ENCODE measurements at regions not wholly inside any gene's neighbourhood (a gene's known extent, or its start where the extent isn't known, plus 50 kb on each side); places are given as distances from the start of the nearest gene placed in this dataset.

DNA sequence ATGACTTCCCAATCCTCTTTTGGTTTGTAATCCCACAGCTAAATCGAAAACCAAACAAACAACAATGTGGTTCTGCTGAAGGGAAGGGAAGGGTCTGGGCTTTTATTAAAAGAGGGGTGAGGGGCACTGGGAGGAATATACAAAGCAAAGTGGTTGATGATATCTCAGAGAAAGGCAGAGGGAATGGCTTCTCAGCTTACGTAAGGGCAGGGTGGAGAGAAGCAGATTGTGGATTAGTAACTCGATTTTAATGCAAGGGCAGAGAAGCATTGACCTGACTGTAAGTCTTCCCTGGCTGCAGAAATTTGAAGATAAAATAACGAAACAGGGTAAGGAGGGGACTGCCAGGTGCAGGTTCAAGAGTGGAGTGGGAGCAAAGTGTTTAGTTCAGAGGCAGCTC lies 438.2 kb upstream of the LRRC7 start:
- intact Hi-C loops (cut with micrococcal nuclease): no loop called here

DNA sequence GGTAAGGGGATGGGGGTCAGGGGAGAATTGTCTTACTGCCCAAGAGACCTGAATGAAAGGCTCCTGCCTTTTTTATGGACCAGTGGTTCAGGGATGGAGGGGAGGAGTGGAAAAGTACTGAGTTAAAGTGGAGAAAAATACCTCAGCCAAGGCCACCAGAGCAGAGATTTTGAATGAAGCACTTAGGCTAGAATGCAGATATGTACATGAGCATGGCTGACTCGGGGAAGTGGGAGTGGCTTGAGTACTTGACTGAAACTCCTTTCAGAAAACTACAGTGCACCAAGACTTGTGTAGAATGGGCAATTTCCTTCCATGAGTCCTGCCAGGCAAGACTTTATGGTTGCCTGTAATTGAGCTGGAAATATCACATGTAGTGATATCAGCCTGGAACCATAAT lies 429.6 kb upstream of the LRRC7 start:
- intact Hi-C loops (cut with micrococcal nuclease): no loop called here

DNA sequence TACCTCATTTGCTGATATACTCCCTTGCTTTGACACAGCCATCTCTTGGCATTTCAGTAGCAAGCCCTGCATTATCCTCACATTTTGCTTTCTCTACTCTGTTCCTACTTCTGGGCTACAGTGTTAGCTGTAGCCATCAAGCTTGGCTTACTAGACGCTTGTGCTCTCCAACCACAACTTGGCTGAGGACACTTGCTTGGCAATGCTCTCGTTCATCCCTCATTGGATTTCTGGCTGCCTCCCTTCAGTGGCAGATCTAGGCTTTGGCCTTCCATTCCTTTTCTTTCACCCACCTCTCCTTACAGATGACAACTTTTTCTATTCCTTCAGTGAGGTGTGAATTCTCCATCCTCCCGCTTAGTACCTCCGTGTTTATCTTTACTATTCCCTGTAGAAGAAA lies 428.7 kb upstream of the LRRC7 start:
- intact Hi-C loops (cut with micrococcal nuclease): no loop called here

DNA sequence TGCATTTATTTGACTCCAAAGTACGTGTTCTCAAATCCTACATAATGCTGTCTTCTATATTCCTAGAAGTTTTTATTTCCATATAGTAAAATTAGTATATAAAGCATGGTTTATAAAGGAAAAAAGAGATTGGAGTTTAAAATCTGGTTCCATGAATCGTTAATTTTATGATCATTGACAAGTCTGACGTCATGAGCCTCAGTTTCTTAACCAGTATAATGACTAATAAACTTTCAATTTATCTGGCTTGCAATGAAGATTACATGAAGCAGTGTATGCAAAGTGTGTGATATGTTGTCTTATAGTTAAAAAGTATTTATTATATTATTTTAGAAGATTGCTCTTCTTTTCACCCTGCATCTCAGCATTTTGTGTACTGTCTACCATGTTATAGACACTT lies 421.4 kb upstream of the LRRC7 start:
- intact Hi-C loops (cut with micrococcal nuclease): no loop called here

DNA sequence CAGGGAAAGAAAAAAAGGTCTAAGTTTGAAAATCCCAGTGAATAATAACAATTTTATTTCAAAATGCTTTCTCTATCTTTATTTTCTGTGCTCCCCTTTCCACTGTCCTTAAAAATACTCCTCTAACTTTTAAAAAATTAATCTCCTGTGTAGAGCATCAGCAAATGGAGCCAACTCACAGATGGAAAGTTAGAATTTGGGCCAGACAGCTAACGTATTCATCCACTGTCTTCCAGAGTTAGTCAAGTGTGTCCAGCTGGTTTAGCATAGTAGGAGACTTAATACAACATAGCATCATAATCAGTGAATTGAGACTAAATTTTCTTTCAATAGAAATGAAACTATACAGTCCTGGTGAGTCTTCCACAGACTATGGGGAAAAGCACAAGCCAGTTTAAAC lies 419.0 kb upstream of the LRRC7 start:
- intact Hi-C loops (cut with micrococcal nuclease): no loop called here

DNA sequence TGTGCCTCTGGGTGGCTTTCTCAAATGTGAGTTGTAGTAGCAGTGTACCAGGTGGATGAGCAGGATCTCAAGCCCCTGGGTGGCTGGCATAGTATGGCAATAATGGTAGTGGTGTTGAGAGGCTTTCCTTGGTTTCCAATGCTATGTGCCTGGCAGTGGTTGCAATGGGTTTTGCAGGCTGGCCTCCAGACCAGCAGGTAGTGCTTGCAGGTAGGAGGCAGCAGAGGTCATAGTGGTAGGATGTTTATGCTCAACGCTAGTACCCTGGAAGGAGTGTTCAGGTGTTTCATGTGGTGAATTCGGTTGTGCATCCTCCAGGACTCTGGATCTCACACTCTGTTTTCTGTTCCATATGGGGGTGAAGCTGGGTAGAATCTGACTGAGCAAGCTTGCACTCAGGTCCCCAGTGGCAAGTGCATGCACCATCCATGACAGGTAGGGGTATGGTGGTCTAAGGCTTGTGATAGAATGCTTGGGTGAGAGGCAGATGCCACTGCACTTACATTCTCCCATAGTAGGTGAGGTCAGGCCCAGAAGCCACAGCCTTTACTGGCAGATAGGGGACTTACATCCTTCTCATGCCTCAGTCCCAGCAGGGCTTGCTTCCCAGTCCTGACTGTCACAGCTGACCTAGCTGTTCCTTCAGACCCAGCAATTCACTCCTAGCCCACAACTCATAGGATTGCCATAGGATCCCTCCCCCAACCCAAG lies 410.5 kb upstream of the LRRC7 start:
- intact Hi-C loops (cut with micrococcal nuclease): no loop called here

DNA sequence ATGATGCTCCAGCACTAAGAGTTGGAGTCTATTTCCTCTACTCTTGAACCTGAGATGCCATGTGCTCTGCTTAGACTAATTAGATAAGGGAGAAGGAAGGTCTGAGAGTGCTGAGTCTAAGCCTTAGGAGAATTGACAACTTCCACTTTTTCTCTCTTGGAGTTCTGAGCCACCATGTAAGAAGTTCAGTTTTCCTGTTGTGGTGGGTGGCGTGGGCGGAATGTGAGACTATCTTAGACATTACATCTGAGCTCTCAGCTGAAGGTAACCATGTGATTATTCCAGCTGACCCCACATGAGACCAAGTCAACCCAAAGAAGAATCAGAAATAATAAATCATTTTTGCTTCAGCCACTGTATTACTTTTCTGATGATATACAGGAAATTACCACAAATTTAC lies 404.5 kb upstream of the LRRC7 start:
- intact Hi-C loops (cut with micrococcal nuclease): no loop called here

DNA sequence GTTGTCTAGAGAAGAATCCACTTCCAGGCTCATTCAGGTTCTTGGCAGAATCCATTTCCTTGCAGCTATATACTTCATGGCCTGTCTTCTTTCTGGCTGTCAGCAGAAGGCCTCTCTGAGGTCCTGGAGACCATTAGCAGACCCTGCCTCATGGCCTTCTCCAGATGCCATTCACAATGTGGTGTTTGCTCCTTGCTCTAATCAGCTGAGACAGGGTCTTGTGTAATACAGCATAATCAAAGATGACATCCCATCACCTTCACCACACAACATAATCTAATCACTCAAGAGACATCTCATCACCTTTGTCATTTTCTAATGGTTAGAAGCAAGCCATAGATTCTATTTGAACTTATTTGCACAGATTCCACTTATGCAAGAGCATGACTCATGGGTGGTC lies 403.9 kb upstream of the LRRC7 start:
- intact Hi-C loops (cut with micrococcal nuclease): no loop called here

DNA sequence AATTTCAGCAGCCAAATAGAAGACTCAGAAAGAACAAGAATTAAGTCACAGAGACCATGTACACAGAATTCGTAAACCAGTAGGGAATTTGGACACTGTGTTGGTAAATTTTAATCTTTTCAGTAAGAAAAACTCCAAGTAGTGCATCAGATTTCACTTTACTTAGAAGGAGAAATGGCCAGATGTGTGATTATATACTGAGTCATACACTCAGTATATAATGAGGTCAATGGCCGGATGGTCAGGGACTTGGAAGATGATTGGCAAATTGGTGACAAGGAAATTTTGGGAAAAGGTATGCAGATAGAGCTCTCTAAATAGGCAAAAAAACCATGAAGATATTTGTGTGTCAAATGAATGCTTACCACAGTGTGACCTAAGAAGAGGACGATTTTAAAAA lies 399.8 kb upstream of the LRRC7 start:
- intact Hi-C loops (cut with micrococcal nuclease): no loop called here

DNA sequence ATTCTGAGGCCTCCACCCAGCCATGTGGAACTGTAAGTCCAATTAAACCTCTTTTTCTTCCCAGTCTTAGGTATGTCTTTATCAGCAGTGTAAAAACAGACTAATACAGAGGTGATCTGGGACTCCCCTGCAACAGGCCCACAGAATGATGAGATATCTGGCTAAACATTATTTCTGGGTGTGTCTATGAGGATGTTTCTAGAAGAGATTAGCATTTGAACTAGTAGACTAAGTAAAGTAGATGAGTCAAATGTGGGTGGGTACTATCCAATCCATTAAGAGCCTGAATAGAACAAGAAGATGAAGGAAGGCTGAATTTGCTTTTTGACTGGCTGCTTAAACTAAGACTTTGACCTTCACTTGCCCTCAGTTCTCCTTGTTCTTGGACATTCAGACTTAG lies 396.5 kb upstream of the LRRC7 start:
- intact Hi-C loops (cut with micrococcal nuclease): no loop called here

DNA sequence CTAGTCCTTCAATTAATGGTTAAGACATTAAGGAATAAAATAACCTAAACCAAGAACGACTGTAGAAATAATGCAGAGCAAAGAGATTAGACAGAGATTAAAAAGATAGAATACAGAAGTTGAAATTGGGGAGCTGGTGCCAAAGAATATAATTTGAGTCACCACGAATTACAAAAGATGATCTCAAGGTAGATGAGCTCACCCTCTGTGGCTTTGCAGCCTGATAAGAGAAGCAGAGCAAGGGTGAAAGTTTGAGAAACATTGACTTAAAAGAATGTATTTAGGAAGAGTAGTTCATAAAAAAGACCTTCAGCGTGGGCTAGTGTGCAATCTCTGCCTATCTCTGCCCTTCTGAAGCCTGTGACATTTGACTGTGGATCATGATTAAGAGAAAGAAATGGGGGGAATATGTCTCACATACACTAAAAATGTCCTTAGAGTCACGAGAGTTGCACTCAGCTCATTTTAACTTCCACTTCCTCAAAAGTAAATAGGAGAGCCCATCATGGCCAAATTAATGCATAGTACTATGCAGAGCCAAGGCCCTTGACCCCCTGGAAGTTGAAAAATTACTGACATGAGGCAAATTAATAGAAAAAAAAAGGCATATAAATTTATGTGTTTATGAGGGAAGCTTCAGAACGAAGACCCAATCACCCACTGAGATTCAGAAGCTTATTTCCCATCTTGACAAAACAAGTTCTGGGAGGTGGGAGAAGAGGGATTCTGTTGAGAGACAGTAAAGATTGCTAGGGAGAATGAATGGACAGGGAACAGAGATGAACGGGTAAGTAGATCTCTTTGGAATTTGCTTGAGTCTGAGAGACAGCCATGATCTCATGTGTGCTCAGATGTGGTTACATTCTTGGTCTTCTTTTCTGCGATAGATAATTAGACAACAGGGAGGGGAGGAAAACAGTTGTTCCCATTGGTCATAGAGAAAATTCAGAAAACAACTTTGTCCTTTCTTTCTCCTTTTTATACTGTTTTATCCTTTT lies 395.4 kb upstream of the LRRC7 start:
- intact Hi-C loops (cut with micrococcal nuclease): no loop called here

DNA sequence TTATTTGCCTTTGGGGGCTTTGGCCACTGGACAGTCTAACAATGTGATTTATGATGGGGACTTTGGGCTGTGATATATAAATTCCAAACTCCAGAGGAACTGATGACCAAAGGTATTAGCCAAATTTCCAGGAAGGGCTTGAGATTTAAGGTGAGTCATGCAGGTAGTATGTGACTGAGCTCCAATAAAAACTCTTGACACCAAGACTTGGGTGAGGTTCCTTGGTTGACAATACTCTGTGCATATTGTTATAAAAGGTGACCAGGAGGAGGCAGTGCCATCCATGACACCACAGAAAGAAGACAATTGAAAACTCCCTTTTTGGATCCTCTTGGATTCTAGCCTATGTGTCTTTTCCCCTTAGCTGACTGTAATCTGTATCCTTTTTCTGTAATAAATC lies 392.7 kb upstream of the LRRC7 start:
- intact Hi-C loops (cut with micrococcal nuclease): loop anchor here (5.0 kb wide), 1 partner anchor 468 kb away; no protein-coding TSS in a partner anchor

DNA sequence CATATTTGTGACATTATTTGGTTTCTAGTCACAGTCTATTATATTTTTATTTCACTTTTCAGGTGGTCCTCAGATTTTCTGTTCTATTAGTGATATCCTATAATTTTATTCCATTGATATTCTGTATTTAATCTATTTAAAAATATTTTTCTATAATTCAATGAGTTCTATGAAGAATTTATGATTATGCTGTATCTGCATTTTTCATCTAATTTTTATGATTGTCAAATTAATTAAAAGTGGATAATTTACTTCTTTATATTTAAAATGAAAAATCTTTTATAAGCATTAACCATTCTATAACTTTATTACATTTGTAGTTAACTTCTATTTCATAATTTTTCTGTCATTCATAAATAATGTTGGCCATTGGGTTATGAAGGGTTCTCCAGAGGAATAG lies 387.4 kb upstream of the LRRC7 start:
- intact Hi-C loops (cut with micrococcal nuclease): no loop called here

DNA sequence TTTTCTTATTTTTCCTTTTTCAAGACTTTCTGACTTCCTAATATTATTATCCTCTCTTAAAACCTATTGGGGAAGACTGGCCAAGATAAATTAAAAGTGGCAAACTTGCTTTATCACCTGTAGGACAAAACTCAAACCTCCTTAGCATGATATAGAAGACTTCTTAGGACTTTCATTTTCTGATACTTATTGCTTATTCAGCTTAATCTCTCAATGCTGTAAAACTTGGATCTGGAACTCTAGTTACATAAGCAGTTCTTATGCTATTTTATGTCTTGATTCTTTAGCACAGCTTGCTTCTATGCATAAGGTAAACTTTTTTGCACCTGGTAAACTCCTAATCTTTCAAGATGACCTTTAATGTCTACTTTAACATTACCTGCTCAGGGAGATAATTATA lies 382.3 kb upstream of the LRRC7 start:
- intact Hi-C loops (cut with micrococcal nuclease): no loop called here

DNA sequence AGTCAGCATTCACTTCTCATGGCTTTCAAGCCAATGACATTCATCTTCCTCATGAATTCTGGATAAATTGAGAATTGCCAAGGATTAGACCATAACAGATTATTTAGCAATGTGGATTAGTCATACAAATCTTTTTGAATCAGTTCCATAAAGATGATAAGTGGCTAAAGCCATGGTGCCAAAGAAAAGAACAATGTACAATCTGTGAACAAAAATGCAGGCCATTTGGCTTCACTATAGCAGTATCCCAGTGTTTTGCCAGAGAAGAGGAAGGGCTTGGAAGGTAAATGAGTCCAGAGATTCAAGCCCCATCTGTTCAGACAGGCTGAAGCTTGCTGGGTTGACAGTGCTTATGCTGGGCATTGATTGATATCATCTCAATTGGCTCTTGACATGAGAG lies 376.4 kb upstream of the LRRC7 start:
- intact Hi-C loops (cut with micrococcal nuclease): no loop called here

DNA sequence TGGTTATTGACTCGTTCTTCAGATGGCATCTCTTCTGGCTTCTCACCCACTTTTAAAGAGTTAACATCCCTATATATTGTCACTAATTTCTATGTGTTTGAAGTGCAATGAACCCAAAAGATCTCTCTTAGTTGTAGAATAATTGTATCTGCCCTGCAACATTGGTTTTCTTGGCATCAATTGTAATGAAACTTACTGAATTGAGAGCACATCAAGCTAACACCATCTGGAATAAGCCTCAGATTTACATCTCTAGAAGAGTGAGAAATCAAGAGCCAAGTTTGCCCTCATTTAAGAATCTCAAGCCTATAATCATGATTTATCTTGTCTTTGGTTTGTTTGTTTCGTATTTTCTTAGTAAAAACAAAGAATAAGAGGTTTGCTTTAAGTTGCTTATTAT lies 372.6 kb upstream of the LRRC7 start:
- intact Hi-C loops (cut with micrococcal nuclease): no loop called here

DNA sequence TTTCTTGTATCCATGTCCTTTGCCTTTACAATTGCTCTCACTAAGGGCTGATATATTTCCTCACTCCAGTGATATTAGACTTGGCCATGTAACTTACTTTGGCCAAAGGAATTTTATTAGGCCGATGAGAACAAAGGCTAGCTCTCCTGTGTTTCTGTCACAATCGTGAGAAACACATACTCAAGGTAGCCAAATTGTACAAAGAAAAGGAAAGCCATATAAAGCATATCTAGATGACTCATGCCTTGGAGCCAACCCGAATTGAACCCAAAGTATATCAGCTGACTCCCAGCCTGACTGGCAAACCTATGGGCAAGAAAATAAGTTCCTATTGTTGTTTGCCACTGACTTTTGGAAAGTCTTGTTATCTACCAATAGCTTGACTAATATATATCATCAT lies 371.7 kb upstream of the LRRC7 start:
- intact Hi-C loops (cut with micrococcal nuclease): no loop called here

DNA sequence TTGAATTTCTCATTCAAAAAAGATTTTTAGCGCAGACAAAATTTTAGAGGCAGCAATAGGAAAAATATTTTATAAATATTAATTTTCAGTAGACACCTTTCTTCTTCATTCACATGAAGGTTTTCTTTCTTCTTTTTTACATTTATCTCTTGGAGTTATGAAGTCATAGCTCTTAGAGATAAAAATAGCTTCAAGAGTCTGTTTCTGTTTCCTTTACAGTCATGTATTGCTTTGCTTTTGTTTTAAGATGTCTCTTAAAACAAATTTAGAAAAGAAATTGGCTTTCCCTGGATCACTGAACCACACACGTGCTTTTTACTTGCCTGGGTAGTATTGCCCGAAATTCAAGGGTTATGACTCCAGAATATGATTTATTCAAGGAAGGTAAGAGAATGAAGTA lies 369.9 kb upstream of the LRRC7 start:
- intact Hi-C loops (cut with micrococcal nuclease): no loop called here

DNA sequence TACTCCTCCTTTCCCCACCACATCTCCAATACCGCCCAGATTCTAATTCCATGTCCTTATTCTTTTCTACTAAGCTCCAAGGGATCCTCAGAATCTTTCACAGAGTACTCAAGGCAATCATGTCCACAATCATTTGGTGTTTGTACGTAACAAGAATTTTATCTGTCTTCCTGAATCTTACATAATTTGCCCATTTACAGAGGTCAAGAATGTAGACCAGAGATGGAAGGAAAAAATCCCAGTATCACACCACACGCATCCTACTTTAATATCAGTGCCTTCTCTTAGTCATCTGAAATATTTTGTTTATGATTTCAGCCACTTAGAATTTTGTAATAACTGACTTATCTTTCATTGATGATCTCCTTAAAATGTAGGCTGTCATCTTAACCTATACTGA lies 366.0 kb upstream of the LRRC7 start:
- intact Hi-C loops (cut with micrococcal nuclease): no loop called here

DNA sequence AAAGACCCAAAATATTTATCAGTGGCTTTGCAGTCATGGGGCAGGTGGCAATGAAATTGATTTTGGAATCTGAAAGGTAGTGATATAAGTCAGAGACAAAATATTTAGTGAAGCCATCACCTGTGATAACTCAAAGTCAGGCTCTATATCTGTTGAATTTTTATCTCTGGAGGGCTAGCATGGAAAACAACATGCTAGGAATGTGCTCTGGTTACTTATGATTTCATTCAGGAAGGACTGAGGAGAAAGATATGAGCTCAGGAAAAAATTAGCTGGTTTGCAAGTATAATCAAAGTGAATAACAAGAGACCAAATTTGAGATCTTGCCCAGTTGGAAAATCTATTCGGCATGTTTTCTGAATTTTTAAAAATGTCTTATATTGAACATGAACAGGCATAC lies 364.6 kb upstream of the LRRC7 start:
- intact Hi-C loops (cut with micrococcal nuclease): no loop called here

DNA sequence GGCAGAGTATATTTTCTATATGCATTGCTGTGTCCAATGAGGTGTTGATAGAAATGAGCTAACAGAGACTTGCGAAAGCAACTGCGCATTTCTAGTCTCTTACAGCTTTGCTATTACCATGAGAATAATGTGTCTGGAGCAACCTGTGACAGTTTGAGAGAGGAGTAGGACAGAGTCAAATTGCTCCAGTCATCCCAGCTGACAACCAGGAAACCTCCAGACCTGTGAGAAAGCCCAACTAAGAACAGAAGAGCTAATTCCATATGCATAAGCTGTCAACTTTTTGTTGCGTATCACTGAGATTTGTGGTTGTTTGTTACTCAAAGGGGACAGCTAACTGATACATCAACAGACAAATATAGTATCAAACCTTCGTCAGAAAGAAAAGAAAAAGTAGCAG lies 354.1 kb upstream of the LRRC7 start:
- intact Hi-C loops (cut with micrococcal nuclease): no loop called here

DNA sequence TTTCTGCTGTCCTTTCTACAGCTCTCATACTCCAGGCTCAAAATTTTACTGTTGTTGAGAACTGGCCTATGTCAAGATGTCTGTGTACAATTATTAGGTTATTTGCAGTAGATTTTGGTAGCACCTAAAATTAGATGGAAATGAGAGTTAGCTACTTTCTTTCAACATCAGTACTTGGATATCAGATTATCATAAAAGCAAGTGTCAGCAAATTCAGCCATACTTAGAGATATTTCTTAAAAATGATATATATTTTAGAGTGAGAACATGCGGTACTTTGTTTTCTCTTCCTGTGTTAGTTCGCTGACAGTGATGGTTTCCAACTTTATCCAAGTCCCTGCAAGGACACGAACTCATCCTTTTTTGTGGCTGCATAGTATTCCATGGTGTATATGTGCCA lies 351.8 kb upstream of the LRRC7 start:
- intact Hi-C loops (cut with micrococcal nuclease): no loop called here

DNA sequence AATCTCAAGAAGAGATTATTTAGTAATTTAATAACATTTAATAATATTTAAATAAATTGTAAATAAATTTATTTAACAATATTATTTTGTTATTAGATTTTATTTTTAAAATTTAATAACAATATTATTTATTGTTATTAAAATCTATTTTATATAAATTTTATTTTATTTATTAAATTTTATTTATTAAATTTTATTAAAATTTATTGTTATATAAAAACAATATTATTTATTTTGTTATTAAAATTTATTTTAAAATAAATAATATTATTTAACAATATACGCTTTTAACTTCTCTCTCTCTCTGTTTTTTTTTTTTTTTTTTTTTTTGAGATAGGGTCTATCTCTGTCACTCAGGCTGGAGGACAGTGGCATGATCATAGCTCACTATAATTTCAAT lies 347.1 kb upstream of the LRRC7 start:
- intact Hi-C loops (cut with micrococcal nuclease): no loop called here

All from T-helper 1 cell treated with Interleukin-12 subunit alpha and Interleukin-12 subunit beta and Interleukin-4 antibody, amounts not matched to agents 30 ng/mL and 1 ng/mL, for 36 hours (primary cell).